Activated CD8-positive, alpha-beta memory T cell treated with anti-CD3 and anti-CD28 coated beads, Interleukin-2, amount 50 U/mL, for 4 hours (primary cell): ENCODE measurements at regions not wholly inside any gene's neighbourhood (a gene's known extent, or its start where the extent isn't known, plus 50 kb on each side); places are given as distances from the start of the nearest gene placed in this dataset.

ENCODE experiments used
- DNase-seq: peaks from one replicate; pipeline ENCODE4 v3.0.0-alpha.2; 2020

DNA sequence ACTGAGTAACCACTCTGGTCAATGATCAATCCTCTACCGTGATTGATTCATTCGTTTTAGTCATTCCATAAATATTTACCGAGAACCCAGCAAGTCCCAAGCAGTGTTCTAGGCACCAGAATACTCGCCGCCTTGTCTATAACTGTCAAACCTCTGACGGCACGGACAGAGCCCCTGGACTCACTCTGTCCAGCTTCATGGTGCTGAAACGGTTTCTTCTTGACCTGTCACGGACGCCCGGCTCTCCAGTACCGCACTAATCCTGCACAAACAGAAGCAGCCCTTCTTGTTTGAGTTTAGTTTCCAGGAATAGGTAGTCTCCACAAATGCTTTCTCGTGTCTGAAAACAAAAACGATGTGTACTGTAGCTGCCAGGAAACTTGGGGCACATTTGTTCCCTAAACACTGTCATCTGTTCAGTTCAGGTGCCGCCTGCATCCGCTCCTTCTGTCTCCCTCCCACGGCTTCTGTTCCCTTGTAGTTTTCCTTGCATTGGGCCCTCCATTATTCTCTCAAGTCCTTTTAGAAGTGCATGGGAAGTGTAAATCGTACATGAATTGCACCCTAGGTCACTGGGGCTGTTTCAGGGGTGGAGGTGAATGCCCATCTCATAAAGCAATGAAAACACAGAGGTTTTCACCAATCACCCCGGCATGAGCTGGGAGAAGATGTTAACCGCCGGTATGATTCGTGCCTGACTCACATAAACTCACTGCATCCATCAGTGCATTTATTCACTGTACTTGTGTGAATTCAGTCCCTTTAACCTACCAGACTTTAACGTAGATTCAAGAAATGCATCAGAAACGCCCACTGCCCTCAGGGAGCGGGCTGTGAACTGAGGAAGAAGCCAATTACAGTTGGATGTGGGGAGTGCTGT is 209.3 kb upstream of the CDH4 start:
- no peak for DNase-seq

DNA sequence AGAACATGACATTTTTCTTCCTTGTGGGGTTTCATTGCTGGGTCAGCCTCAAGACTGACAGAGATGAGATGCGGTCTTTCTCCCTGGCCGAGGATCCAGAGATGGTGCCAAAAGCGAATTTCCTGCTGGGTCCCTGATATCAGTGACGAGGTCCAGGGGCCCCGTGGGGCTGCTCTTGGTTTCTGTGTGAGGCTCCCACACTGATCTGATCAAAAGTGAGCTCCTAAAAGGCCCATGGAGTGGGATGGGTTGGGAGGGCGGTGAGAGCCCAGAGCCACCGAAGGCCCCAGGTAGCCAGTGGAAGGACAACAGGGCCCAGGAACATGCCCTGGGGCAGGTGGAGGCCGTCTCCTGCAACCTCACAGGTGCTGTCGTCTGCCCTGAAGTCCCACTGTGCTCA is 208.4 kb upstream of the CDH4 start:
- DNase-seq, result no peak

DNA sequence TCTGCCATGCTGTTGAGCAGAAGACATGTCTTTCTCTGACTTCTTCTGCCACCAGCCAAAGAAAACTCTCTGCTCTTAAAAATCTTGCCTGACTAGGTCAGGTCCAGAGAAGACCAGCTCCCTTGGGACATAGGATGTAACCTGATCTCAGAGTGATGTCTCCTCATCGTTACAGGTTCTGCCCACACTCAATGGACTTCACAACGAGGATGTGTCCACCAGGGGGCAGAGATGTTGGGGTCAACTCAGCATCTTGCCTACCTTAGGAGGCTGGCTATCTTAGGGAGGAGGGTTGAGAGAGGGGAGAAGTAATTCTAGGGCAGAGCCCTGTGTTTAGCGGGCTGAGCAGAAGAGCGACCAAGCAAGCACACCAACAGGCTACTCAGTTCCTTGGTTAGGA is 207.6 kb upstream of the CDH4 start:
- DNase-seq, result no peak

DNA sequence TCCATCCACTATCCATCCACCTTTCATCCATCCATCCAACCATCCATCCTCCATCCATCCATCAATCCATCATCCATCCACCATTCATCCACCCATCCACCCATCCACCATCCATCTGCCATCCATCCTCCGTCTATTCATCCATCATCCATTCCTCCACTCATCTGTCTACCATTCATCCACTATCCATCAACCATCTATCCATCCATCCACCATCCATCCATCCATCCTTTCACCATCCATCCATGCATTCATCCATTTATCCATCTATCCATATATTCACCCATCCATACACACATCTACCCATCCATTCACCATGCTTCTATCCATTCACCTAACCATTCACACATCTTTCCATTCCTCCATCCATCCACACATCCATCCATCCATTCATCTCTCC is 207.0 kb upstream of the CDH4 start:
- DNase-seq, result no peak

DNA sequence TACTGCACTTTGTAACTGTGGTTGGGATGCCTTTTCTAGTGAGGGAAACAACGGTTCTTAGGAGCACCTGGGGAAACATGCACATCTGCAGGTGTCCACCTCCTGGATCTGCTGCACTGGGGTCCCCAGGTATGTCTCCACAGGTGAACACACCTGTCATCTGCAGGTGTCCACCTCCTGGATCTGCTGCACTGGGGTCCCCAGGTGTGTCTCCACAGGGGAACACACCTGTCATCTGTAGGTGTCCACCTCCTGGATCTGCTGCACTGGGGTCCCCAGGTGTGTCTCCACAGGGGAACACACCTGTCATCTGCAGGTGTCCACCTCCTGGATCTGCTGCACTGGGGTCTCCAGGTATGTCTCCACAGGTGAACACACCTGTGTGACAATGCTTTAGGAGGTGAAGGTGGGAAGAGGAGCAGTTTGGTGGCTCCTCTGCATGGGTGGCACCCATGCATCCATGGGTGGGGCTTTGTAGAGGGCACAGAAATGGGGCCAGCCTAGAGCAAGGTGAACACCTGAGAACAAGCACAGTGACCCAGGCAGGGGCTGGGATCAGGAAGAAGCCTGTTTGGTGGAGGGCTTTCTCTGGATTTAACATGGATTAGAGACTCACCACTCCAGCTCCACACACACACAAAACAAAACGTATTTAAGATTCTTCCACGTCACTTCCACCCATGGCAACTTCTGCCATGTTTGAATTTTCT is 206.0 kb upstream of the CDH4 start:
- no peak for DNase-seq

DNA sequence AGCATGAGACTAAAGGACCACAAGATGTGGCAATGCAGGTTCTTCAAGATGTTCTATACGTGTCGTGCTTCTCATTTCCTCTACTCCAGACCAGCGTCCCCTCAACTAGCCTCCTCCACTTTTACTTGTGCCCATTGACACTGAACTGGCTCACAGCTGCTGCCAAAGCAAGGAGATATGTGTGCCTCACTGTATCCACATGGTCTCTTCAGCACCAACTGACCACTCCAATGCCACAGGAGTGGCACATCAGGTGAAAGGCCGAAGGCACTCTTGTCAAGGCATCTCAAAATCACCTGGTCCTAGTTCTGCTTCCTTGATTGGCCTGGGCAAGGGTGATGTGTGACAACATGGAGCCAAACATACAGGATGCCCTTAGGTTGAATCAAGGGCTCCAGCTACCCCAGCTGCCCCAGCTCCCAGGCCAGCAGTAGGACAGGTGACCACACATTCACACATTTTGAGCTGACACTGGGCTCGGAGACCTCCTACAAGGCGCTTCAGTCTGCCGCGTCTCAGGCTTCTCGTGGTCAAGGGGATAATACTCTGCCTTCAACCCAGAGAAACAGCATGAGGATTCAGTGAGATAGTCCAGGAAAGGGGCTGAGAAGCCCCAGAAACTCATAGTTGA is 205.2 kb upstream of the CDH4 start:
- DNase-seq, result no peak

DNA sequence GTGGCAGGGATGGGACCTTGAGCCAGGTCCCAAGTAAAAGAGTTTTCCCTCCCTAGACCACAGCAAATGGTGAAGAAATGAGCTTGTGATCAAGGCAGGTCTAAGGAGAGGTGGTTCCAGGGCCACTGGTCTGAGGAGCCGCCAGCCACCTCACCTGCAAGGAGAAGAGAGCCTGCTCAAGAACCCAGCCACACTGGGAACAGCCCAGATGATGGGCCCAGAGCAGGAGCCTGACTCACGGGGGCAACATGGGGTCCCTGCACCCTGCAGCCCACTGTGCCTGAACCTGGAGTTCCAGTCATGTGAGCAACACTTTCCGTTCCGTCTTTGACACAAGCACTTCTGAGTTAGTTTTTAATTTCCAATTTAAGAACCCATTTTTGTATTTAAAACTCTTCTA is 204.5 kb upstream of the CDH4 start:
- DNase-seq, result no peak

DNA sequence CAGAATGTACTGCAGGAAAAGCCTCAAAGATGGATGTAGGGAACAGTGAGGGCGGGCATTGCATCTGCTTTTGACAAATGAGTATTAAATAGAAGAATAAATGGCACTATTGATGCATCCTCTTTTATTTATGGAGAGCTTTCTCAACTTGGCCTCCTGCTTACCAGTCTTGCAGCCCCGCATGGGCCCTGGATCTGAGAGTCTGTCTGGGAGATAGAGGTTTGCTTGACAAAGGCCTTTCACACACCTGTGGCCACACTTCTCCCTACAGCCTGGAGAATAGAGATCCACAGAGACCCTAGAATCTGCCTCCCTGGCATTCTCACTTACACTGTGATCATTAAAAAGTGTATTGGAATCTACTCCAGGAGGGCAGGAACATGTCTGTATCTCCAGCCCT is 203.8 kb upstream of the CDH4 start:
- DNase-seq, result no peak

DNA sequence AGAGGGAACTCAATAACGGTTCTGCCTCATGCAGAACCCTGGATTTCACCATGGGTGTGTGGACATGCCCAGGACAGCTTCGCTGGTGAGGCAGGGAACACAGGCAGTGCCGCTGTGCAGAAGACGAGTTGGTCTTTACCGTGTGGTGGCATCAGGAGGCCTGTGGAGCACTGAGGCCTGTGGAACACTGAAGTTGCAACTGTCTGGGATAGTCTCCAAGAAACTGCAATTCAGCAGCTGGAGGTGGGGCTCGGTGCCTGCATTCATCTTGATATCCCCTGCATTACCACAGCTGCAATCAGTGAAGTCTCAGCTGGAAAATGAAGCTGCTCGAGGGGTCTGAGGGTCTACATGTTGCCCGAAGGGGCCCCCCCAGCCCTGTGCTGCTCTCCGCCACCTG is 202.4 kb upstream of the CDH4 start:
- DNase-seq, result no peak

DNA sequence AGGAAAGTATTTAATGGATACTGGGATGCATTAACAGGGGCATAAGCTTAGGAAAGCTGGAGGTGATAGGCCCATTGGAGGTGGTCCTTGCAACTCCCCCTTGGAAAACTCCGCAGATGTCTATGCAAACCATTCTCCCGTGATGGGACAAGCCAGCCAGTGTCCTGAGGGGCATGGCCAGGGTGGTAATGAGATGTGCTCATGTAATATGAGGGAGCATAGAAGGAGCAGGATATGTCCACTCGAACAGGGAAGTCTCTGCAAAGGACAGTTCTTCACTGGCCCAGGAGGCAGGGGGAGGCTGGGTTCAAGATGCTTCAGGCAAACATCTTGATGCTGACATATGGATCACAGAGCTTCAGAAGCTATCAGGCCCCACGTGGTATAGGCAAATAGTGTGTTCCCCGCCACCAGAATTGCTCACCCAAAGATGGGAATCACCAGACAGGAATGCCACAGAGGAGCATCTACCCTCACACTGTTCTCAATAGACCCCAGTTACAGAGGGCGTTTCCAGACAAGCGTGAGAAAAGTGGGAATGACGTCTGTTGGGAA is 201.6 kb upstream of the CDH4 start:
- no peak for DNase-seq

DNA sequence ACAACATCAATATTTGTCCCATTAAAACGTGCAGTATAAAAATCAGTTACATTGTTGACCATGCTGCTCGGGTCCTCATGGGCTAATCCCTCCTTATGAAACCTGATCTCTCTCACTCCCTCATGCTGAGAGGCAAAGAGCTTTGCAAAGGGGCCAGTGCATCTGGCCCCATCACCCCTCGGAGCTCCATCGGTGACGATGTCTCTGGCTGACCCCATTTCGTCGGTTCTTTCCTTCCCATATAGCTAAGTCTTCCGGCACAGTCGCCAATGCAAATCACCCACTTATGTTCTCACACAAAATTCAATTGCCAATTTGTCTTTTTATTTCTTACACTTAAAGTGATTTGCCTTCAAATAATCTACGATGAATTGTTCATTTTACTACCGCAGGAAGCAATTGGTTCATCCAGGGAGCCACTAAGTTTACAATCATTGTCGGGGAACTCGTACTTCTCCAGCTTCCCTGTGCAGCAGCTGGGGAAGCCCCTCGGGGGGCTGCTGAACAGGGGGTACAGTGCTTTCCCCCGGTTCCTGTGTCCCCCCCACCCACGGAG is 199.8 kb upstream of the CDH4 start:
- no peak for DNase-seq

DNA sequence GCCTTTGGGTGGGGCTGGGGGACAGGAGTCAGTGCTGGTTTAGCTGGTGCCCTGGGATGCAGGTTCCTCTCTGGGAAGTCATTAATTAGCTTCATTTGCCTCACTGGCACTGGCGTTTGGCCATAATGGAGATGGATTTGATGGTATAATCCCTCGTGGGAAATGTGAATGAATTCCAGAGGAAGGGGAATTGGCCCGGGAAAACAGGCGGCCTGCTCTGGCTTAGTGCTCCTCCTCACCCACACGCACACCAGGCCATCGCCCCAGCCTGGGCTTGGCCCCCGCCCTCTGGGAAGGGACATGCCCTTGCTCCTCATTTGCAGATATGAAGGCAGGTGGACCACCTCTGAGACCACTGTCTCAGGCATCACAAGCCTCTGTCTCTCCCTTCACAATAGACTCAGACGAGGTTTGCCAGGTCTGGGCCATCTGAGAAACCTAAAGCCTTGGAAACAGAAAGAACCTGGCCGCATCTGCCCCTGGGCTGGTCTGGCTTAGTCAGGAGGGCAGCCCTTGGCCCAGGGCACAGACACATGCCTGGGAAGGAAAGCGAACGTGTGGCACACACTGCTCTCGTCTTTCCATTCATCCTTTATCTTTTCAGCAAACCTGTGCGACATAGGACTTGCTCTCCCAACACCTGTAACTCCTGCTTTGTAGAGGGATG is 199.2 kb upstream of the CDH4 start:
- no peak for DNase-seq

DNA sequence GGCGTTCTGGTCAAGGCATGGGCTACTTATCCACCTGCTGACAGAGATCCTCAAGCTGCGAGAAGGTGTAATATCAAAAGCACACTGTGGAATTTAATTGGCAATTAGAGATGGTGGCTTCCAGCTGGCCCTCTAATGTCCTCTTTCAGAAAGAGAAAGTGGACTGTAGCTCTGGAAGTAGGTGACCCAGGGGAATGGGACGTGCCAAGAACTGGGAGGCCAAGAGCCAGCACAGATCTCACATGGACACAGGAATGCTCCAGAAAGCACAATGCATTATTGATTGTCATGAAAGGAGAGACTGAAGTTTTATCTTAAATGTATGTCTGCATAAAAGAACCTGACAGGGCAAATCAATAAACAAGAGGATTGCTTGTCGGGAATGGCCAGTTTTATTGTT is 198.6 kb upstream of the CDH4 start:
- no peak for DNase-seq

DNA sequence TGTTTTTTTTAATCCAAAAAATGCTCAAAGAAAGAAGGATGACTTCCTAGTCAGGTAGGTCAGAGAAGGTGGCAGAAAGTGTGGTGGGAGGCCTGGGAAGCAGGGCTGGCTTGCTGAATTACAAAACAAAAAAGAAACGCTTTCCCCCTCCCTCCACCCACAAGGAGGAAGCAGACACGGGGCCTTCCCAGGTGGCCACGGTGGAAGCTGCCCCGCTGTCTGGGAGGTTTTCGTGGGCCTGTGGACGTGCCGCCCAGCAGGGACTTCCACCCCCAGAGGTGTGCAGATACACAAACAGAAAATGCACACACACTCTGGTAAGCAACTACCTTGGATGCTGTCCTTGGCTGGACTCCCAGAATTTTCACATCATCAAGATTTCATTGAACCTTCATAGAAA is 198.2 kb upstream of the CDH4 start:
- DNase-seq, result no peak

DNA sequence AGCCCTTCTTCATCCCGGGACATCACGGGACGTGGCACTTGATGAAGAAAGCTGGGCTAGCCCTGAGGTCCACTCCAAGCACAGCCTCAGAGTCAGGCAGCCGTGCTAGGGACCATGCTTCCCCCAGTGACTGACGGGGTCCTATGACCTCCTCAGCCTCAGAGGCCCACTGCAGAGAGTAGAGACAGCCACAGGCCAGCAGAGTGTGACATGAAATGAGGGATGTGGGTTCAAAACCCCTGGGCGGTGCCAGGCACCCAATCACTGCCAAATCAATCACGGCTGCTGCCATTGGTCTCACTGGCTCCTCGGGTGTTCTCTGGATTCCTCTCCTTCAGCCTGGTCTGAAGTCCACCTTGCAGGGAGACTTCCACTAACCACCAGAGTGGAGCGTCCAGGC is 197.7 kb upstream of the CDH4 start:
- no peak for DNase-seq

DNA sequence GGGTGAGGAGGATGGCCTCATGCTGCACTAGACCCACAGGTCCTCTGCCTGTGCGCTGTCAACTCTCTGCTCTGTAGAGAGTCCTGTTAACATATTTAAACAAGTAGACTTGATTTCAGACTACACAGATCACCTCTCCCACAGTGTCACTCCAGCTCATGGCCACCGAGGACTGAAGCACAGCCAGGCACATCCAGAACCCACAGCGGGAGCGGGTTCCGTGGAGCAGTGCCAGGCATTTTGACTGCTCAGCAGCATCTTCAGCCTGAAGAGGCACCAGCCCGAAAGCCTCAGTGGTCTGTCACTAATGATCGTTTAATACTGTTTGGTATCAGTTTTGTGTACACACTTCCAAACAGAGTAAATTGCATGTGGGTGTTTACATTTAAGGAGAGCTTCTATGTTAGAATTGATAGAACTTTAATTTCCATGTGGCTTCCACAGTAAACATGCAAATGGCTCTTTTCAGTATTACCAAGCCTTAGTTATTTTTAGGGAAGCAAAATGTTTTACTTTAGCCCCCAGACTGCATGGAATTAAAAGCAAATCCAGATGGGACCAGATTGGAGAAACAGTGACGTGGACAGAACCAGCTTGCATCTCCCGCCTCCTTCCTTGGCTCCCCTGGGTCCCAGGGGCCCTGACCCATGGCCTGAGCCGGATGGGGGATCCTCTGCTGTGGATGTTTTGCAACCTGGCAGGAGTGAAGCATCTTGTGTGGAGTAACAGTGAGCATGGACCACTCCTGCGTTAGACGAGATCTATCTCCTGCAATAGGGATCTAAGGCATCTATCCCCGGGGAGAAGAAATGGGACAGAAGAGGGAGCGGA is 196.7 kb upstream of the CDH4 start:
- DNase-seq, result no peak

DNA sequence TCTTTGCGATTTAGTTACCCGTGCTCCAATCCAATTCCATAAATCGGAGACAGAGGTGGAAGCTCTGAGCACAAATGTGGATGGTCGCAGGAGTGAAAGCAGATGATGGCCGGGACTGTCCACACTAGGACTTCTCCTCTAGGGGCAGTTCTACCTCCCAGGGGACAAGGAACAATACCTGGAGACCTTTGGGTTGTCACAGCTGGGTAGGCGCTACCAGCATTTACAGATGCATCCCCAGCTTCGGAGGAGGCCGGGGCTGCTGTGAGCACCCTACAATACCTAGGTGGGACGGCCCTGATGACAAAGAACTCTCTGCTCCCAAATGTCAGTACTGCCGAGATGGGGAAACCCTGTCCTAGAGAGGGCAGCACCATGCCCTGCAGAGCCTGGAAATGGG is 195.9 kb upstream of the CDH4 start:
- DNase-seq, result no peak

DNA sequence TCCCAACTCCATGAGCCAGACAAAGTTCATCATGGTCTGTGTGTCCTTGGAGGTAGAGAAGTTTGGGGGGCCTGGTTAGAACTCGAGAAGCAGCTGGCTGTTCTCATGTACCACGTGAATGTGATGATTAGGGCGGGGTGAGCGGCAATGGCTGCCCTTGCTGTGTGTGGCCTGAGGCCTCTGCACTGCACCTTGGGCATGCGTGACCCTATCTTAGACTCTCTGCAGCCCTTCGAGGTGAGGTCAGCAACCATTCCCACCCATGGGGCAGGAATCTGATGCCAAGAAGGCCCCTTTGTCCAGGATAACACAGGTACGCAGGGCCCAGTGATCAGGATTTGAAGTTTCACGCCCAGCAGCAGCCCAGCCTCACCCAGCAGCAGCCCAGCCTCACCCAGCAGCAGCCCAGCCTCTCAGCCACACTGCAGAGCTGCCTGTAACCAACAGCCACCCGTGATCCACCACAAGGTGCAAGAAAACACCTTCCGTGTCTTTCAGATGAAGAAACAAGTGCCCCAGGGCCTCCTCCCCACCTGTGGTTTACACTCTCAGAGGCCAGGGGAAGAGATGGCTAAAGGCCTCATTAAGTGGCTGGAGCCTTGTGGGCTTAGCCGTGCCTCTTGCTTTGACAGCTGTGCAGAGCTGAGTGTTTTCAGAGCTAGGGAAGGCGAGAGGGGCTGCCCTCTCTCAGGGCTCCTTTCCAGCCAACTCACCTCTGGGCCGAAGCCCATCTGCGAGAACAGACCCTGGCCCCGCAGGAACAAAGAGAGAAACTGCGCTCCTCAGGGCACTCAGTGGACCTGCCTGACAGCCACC is 195.2 kb upstream of the CDH4 start:
- DNase-seq, result no peak

DNA sequence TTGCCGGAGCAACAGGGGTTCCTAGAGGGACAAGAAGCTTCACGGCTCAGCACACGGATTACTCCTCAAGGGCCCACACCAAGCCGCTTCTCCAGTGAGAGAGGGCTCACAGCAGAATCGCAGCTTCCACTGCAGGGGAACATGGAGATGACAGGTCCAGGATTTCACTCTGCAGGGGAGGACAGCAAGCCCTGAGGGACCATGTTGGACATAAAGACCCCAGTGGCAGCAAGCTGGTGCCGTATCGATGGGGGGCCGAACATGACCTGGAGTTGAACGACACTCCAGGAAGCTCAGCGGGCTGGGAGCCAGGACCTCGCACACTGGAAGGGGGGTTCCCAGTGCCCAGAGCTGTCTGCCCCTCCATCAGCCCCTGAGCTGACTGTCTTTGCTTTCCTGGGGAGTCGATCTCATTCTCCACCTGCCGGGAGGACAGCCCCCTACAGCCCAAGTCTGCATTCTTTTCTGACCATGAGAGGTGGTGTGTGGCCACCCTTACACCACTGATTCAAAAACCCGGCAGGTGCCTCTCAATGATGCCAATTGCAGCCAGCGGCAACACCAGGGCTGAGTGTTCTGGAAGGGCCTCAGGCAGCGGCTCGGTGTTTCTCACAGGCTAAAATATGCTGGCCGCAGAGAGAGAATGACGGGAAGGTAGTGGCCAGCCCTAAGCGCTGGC is 194.5 kb upstream of the CDH4 start:
- DNase-seq, result no peak

DNA sequence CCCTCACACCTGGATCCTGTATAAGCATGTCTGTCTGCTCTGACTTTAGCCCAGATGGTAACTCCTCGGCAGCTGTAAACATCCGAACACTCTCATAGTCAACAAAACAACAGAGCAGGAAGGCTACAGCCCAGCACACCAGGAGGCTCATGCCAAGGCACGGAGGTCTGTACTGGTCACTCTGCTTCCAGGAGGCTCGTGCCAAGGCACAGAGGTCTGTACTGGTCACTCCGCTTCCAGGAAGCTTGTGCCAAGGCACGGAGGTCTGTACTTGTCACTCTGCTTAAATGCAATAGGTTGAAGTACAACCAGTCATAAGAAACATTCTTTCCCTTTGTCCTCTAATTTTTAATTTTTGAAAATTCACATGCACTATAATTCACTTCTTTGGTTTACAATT is 190.1 kb upstream of the CDH4 start:
- no peak for DNase-seq
